NCI-H2107 treated with DMSO at 0.1 percent for 48 hours (cell line): ENCODE measurements at regions not wholly inside any gene's neighbourhood (a gene's known extent, or its start where the extent isn't known, plus 50 kb on each side); places are given as distances from the start of the nearest gene placed in this dataset.
A peak's percentile ranks its signal among the peaks of the same experiment; 100 is the strongest.

Source experiments
- DNase-seq: peaks from one replicate; lab custom pipeline; 2025; ENCODE audit not compliant: unreplicated experiment; lab: John Stamatoyannopoulos, UW

GRCh38 chr12:58519839-58520238 lies 400.5 kb downstream of the LRIG3 start:
- no peak for DNase-seq

DNA sequence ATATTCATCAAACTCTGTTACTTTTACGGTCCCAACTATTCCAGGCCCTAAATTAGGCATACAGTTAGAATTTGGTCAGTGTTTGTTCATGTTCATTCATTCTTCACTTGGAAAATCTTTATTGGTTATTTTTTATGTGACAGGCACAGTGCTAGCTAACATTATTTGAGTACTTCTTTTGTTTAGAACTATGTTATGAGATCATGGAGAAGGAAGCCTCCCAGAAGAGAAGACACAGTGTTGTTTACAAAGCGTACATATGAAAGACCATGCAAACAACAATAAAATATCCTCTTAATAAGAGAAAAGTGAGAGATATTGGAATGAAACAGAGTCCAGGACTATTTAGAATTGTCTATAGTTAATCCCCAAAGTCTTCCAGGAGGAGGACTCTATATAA lies 399.2 kb downstream of the LRIG3 start:
- no peak for DNase-seq

- DNase-seq = no peak
Measured at GRCh38 chr12:58521796-58522195, 398.5 kb downstream of the LRIG3 start.

- DNase-seq = no peak
Measured at GRCh38 chr12:58523360-58523759, 396.9 kb downstream of the LRIG3 start.

- no peak for DNase-seq
Measured at GRCh38 chr12:58528271-58528670, 392.0 kb downstream of the LRIG3 start.

DNA sequence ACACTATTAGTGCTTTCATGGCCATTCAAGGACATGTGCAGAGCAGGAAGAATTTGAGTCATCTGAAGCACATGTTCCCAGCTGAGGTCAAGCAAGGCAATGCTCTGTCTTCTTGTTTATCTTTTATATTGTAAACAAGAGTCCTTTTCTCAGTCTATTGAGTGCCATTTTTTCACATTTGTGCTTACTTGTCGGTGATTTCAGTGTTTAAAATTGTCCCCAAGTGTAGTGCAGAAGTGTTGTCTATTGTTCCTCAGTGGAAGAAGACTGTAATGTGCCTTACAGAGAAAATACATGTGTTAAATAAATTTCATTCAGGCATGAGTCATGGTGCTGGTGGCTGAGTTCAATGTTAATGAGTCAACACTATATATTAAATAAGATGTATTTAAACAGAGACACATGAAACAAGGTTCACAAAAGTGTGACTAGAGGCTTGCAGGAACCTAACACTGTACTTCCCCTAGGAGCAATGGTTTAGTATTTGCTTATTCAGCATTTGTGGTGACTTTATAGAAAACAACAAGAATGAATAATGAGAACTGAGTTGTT lies 391.1 kb downstream of the LRIG3 start:
- DNase-seq = no peak

DNA sequence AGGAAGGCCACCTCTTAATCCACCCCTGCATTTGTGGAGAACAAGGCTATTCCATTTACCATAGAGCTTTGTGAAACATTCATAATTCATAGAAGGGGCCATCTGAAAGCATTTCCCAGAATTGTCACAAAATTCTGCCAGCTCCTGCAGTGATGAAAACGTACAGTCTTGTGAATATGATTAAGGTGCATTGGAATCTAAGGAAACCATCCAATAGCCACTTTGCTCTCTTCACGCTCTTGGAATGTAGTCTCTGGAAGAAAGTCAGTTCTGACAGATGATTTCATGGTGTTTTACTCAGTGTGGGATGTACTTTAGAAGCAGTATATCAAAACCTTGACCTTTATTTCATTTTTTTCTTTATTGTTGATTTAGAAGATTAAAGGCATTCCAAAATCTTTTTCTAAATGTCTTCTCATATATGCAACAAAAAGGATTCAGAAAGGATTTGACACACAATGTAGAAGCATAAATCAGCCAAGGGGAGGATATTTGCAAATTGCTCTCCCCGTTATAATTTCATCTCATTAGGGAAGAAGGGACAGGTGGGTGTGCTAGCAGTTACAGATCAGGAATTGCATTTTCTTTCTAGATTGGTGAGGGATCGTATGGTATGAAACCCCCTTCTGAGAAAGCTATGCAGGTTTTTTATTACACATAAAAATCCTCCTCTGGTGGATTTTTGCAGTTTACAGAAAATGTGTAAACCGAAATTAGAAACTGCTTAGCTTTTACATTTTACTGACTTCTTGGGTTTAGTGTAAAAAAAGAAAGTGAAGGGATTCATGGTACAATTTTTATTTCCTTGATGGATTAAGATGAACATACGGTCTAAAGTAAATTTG lies 390.2 kb downstream of the LRIG3 start:
- no peak for DNase-seq

- no peak for DNase-seq
Measured at GRCh38 chr12:58530742-58531062, 389.6 kb downstream of the LRIG3 start.

GRCh38 chr12:58532855-58533608 lies 387.3 kb downstream of the LRIG3 start:
- DNase-seq = no peak

DNA sequence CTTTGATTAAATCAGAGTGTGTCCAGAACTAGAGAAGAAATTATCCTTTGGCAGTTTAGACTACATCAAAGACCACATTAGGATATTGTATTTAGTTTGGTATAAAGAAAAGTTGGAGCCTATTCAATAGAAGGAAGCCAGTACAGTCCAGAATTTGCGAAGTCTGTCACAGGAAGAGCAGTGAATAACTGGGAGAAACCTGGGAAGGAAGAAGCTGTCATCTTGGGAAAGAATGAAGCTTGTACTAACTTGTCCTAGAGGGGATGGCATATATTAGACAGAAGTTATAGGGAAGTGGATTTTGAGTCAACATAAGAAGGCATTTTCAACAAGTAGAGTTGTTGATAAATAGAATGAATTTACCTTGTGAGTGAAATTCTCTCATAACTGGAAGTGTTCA lies 386.7 kb downstream of the LRIG3 start:
- DNase-seq = no peak

GRCh38 chr12:58537278-58537677 lies 383.0 kb downstream of the LRIG3 start:
- DNase-seq = no peak

DNA sequence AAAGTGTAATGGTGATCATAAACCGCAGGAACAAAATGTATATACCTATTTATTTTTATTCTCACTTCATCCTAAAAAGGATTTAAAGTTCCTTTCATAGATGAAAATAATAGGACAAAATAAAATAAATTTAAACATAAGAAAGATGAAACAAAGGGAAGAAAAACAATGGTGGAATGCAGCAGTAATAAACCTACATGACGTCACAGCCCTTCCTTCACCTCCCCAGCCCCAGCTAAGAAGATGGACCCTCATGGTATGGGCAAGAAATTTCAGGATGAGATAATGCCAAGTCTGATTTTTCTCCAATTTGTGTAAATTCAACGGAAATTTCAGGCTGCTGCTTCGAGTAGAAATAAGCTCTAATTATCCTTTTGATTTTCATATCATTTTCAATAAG lies 381.0 kb downstream of the LRIG3 start:
- no peak for DNase-seq

GRCh38 chr12:58540480-58541299 lies 379.6 kb downstream of the LRIG3 start:
- DNase-seq = peak; percentile 42

DNA sequence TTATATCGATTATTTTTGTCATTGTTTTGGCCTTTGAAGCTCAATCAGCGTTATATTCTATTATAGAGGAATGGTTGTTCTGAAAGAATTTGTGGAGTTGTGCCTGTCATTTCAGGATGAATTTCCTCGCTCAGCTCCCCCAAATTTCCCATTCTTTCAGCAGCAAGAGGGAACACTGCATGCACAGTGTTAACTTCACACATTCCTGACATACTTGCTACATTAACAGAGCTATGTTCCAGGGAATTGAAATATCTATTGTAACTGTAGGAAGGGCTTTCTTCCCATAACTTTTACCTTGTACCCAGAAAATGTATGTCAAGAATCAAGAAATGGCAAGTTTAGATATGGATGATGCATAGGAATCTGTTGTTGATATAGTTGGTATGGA lies 379.0 kb downstream of the LRIG3 start:
- DNase-seq = no peak

GRCh38 chr12:58544281-58544680 lies 376.0 kb downstream of the LRIG3 start:
- DNase-seq = no peak

DNA sequence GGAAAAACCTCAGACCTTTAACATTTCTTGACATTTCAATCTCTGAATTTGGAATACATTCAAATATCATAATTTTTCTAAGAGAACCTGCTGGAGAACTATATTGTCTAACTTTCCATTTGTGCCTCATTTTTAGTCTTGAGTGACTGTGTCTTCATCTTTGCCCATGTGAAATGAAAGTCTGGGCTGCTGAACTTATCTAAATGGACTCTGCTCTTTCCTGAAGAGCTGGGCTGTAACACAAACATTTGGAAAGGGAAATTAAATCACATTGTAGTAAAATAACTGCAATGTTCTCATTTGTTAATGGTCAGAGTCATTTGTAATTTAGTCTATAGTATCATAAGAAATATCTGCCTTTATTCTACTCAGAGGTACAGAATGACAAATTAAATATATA lies 373.1 kb downstream of the LRIG3 start:
- DNase-seq = no peak

DNA sequence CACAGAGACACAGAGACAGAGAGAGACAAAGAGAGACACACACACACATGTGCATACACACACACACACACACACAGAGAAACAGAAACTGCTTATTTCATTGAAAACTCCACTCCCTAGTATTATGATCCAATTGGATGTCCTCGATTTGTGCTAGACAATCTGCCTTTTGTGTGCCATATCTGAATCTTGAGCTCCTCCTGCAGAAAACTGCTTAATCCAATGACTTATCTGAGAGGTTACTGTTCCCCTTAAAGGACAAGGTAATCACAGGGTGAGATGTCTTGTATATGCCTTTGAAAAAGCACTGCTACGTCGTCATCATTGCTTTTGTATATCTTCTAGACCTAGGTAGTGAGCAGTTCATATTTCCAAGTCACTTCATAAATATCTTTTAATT lies 371.5 kb downstream of the LRIG3 start:
- DNase-seq = no peak

DNA sequence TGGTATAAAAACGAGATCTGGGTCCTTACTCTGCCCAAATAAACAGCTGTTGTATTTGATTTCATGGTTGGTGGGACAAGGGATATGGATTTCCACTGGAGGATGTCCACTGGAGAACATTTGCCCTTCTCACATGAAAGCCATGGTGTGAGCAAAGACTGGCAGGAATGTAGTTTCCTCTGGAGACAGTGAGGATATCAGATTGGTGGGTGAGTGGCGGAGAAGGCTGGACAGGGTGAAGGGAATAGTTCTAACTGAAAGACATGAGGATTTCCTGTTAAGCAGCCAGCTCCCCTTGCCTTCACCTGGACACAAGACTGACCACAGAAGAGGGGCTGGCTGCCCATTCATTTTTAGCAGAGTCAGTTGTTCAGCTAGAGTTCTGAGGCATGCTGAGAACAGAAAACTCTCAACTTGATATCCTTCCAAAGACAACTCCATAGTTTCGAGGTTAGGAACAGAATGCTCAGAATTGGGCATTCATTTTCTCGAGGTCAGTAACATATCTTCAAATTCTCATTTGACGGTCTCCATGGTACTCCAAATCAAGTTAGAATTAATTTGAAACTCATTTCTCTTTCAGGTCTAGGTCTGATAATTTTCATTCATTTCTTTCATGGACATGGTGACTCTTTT lies 365.7 kb downstream of the LRIG3 start:
- no peak for DNase-seq

DNA sequence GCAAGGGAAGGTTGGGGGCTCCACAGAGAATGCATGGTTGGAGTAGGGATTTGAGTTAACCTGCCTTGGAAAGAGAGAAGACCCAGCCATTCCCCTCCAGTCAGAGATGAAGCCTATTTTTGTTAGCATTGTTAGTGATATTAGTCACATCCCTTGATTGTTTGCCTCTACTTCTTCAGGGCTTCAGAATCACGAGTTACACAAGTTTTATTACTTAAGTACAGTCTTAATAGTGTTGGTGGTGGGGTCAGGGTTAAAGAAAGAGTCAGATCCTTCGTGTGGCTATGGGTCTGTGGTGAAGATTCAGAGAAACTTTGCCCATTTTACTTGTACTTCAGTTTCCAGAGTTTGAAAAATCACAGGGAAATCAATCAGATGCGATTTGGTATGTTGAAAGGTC lies 363.1 kb downstream of the LRIG3 start:
- no peak for DNase-seq

DNA sequence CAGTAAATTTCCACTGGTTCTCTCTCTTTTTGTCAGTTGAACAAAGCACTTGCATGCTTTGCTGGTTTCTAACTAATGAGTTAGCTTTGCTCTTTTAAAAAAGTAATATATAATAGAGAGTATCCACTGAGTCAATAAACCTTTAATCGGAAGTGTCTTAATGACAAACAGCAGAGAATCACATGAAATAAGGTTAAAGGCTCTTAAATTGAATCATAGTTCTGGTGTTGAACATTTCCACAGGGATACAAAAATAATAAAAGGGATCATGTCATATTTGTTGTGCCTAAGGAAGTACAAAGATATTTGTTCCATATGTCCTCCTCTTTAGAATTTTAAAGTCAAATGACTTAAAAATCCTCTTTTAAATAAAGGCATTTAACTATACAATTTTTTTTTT lies 362.6 kb downstream of the LRIG3 start:
- no peak for DNase-seq

- no peak for DNase-seq
Measured at GRCh38 chr12:58563621-58564020, 356.7 kb downstream of the LRIG3 start.
